Fibroblast of lung (primary cell): ENCODE measurements at regions not wholly inside any gene's neighbourhood (a gene's known extent, or its start where the extent isn't known, plus 50 kb on each side); places are given as distances from the start of the nearest gene placed in this dataset.

Experiments used
- EZH2 ChIP-seq: IDR thresholded peaks from 2 replicates; pipeline ENCODE4 v1.5.1; 2012; ENCODE audit warnings: low read length, control low read depth, mild to moderate bottlenecking; ENCODE audit errors: missing control alignments
- TF ChIP-seq, protein P1 (sequence below), 2 donors: IDR thresholded peaks in 1 of 2; conservative IDR thresholded peaks in 1 of 2; 1 replicate in 1 of 2; 2 replicates in 1 of 2; pipeline ENCODE4 v1.5.1; 2011 to 2012; ENCODE audit warnings: low read length in 2 of 2, control low read depth in 1 of 2, inconsistent platforms in 1 of 2, low read depth in 1 of 2, mild to moderate bottlenecking in 1 of 2

DNA sequence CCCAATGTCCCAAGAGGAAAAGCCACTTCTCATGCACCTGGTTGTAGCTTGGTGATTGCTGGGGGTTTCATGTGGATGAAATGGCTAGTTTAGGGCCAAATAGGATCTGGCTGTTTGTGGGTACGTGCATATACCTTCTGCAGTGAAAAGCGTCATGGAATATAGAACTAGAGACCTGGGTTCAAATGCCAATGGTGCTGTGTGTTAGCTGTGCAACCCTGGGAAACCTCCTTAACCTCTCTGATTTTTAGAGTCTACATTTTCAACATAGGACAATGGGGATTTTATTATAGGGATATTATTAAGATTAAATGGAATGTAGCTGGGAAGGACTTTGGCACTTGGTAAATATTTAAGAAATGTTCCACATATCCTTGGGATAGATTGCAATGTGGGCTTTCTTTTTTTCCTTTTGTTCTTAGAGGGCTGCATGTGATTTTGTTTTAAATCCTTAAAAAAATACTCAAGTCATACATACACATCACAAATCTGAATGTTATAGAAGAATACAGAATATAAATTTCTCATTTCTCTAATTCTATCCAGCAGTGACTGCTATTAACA is 112.6 kb upstream of the E2F8 start:
- TF ChIP-seq, protein P1, sequence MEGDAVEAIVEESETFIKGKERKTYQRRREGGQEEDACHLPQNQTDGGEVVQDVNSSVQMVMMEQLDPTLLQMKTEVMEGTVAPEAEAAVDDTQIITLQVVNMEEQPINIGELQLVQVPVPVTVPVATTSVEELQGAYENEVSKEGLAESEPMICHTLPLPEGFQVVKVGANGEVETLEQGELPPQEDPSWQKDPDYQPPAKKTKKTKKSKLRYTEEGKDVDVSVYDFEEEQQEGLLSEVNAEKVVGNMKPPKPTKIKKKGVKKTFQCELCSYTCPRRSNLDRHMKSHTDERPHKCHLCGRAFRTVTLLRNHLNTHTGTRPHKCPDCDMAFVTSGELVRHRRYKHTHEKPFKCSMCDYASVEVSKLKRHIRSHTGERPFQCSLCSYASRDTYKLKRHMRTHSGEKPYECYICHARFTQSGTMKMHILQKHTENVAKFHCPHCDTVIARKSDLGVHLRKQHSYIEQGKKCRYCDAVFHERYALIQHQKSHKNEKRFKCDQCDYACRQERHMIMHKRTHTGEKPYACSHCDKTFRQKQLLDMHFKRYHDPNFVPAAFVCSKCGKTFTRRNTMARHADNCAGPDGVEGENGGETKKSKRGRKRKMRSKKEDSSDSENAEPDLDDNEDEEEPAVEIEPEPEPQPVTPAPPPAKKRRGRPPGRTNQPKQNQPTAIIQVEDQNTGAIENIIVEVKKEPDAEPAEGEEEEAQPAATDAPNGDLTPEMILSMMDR (conservative IDR thresholded peaks at IDR 0.05 in 1 of 2, IDR thresholded peaks at IDR 0.05 in 1 of 2; ENCODE audit: low read depth in 1 of 2, low read length in 2 of 2) = no peak
- TF ChIP-seq EZH2 = no peak
